ENCODE measurements at regions not wholly inside any gene's neighbourhood (a gene's known extent, or its start where the extent isn't known, plus 50 kb on each side); places are given as distances from the start of the nearest gene placed in this dataset.

- TF ChIP-seq CTCF (IDR thresholded peaks at IDR 0.05) (no peak), POLR2A (IDR thresholded peaks at IDR 0.05) (no peak)
These were observed 62.2 kb downstream of the CCDC71L start for GRCh38 chr7:106598663-106599342.
